GM19043 (cell line): ENCODE measurements at regions not wholly inside any gene's neighbourhood (a gene's known extent, or its start where the extent isn't known, plus 50 kb on each side); places are given as distances from the start of the nearest gene placed in this dataset.
"Not testable (repeated sequence)": the region's sequence is repeated elsewhere in the genome, so short reads cannot be mapped to it uniquely, and the experiment has no call there.

Experiments
- ATAC-seq: cut with Tn5 transposase; IDR thresholded peaks from one replicate; pipeline ENCODE4 v1.9.1; 2021; ENCODE audit warnings: low read depth; ENCODE audit not compliant: unreplicated experiment

DNA sequence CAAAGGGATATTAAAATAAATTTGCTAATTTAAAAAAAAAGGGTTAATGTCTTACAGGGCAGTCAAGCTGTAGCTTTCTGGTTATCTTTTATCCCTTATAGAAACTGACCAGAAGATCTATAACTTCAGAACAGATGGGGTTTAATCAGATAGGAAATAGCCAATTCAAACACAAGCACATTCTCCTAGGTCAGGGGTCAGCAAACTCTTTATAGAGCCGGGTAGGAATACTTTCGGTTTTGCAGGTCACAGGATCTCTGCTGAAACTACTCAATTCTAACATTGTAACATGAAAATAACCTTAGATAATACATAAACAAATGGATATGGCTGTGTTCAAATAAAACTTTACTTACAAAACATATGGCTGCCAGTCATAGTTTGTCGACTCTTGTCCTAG lies 479.8 kb downstream of the ADRA2A start:
- ATAC-seq: no peak

DNA sequence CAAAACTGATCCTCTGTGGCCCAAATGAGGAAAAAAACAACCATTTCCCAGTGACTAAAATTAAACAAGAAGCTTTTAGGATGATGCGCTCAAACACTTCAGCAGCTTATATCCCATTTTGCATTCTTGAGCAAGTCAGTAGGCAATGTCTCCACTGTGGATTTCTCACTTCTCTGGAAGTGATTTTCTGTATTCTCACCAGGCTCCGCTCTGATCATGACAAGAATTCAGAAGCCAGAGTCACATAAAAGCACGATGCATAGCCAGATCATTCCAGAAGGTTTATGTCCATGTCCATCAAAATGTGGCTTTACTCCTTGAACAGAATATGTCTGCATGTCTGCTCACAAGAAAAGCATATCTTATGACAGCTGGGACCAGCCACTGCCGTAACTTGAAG lies 481.4 kb downstream of the ADRA2A start:
- ATAC-seq: no peak

GRCh38 chr10:111560027-111560426 lies 483.2 kb downstream of the ADRA2A start:
- ATAC-seq: no peak

DNA sequence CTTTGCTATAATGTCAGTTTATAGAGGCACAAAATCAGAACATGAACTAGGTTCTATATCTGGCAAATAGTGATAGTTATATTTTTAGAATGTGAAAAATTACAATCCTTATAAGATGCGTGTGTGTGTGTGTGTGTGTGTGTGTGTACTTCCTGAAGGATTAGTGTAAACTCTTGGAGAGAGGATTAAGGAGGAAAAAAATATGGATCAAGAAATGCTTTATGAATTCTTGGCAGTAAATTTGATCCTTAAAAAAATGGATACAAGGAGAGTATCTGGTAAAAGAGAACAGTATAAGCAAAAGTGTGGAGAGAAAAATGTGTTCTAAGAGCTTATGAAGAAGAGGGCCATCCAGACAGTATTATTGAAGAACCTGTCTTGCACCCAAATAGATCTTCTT lies 484.3 kb downstream of the ADRA2A start:
- ATAC-seq: no peak

- ATAC-seq: no peak
Measured at GRCh38 chr10:111565542-111565941, 488.7 kb downstream of the ADRA2A start.

DNA sequence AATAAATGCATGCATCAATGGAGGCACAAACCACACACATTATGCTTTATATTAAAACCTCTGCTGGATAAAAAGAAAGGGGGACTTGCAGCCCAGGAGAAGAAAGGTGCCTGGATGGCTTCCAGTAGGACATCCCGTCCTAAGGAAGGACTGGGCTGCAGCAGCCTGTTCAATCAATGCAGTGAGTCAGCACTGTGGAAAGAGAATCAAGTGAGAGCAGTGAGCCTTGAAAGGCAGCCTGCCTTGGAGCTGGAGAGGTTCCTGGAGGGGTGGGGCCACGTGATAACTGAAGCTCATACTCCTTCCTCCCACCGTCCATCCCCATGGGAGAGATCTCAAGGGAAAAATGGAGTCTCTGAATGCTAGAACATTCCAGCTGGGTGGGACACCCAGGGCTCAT lies 501.2 kb downstream of the ADRA2A start:
- no peak for ATAC-seq

DNA sequence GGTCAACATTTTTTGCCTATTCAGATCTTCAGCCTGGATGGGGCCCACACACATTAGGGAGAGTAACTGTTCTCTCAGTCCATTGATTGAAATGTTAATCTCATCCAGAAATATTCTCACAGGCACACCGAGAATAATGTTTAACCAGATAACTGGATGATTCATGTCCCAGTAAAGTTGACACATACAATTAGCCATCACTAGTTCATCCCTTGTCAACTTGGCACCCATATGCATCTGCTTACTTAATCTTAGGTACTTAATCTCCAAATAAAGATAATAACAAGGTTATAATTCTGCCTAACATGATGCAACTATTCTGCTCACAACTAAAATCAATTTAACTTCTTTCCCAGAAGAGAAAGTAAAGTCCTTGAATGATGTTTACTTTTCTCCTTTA lies 502.6 kb downstream of the ADRA2A start:
- ATAC-seq: no peak

- no peak for ATAC-seq
Measured at GRCh38 chr10:111590703-111591102, 513.9 kb downstream of the ADRA2A start.

DNA sequence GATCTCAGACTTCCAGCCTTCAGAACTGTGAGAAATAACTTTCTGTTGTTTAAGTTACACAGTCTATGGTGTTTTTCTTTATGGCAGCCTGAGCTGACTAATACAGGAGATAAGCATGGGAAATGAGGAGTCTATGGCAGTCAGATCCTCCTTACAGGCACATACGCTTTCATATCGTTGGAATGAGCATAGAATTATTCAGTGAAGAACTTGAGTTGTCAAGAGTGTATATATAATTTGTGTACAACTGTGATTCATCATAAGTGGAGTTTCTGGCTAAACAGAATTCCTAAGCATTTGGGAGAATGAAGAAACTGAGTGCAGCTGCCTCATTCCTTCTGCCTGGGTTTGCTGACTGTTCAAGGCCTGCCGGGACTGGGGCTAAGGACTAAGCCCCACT lies 516.7 kb downstream of the ADRA2A start:
- ATAC-seq: no peak

DNA sequence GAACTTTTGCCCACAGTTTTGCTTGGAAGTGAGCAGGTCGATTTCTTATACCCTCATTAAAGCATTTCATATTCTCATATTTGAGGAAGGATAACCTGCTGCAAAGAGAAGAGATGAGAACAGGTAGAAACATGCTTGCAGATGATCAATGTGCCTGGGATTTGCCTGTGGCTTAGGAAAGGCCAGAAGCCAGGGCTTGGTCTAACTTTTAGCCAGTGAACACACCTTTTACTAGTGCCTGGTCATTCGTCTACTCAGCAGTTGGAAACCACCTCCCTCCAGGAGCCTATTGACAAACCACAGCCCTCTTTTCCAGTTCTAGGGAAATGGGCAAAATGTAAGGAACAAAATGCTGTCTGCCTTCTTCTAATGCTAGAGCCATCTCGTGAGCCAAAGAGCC lies 518.3 kb downstream of the ADRA2A start:
- ATAC-seq: no peak

DNA sequence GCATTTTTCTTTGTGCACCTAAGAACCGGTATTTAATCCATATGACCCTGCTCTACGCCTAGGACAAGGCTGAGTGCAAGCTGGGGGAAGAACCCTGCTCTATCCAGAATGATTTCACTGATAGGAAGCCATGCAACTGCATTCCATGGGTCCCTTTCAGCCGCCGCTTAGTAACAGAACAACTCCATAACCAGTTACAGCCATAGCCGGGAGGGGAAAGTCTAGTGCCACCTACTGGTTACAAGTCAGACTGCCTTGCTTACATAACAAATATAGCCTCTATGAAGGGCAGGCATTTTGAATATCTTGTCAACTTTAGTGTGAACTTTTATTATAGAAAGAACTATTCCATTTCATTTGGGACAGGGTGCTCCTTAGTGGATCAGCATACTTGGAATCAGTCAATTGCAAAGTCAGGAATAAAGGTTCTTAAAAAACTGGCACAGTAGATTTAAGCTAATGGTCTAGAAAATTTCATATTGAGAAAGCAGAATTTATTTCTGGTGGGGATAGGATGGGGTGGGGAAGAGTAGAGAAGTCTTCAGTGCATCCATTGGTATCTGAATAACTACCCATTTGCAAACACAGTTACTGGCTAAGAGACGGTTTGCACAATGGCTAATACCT lies 521.7 kb downstream of the ADRA2A start:
- peak; percentile 98 for ATAC-seq

DNA sequence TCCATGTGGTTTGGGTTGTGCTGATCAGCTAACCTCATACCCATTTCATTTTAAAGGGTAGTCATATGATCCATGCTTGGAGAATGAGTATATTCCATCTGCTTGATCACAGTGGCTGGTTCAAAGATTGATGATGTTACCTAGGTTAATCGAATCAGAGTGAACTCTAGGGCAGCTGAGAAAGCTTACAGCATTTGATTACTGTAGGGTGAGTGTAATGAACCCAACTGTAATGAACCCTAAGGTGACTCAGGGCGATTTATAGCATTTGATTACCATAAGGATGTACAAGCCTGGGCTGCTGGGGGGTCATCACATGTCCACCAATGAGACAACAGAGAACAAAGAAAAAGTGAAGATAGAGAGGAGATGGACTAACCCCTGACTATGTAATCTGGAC lies 523.1 kb downstream of the ADRA2A start:
- ATAC-seq: no peak

DNA sequence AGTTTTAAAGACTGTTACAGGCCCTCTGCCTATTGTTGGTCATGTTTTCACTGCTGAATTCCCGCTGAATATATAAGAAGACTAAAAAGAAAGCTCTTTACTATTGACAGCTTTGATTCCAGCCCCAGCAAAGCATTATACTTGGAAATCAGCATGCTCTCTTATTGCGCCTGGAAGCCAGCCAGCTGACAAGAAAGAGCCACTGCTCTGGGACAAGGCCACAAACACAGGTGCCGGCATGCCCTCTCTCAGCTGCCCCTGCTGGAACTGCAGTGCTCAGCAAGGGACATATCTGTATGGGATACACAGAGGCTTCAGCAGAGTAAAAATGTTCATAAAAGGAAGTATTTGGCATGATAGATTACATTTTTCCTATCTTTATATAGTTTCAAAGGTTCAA lies 523.9 kb downstream of the ADRA2A start:
- ATAC-seq: no peak

DNA sequence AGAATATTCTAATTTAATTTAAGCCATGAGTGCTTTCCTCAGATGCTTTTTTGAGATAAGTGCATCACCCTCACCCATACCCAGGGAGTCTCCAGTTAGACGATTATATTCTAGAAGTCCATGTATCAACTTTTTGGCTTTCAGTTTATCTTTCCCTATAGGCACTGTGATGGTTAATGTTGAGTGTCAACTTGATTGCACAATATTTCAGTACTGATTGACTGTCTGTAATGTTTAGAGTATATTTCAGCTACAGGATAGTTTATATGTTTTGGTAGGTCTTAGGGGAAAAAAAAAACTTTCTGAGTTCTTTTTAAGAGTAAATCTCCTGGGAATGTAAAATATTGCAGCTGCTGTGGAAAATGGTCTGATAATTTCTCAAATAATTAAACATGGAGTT lies 535.4 kb downstream of the ADRA2A start:
- ATAC-seq: no peak

DNA sequence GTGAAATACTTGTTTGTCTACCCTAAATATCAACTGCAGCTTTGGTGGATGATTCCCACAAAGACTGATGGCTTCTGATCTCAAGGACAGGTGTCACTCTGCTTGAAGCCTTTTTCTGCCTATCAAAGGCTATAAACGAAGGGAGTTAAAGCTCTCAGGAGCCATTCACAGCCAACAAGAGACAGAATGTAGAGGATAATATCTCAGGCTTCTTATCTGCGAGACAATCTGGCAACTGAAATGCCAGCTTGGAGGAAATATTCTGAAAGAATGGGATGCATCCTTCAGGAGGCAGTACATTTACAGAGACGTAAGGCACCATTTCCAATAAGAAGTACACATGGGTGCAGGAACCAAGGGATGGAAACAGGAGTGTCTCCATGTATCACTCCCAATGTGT lies 549.4 kb downstream of the GPAM start:
- ATAC-seq: no peak

DNA sequence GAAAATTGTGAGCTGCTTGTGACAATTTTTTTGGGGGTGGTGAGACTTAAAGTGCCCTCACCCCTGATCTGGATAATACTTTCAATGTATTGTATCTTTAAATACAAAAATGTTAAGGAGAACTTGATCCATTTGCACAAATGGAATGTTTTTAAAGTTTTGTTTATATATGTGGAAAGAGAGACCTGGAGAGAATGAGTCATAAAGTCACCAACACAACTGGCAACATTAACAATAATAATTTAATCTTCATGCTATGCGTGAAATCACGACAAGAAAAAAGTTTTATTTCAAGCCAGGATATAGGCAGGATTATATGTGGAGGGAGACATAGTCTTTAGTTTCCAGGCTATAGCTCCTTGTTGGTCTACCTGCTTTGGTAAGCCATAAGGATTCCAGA lies 537.5 kb downstream of the GPAM start:
- no peak for ATAC-seq

GRCh38 chr10:111648046-111648445 lies 535.5 kb downstream of the GPAM start:
- ATAC-seq: no peak

- not testable (repeated sequence) for ATAC-seq
Measured at GRCh38 chr10:111649080-111649479, 534.5 kb downstream of the GPAM start.

- no peak for ATAC-seq
Measured at GRCh38 chr10:111650088-111650487, 533.5 kb downstream of the GPAM start.

GRCh38 chr10:111656066-111656465 lies 527.5 kb downstream of the GPAM start:
- ATAC-seq: no peak

GRCh38 chr10:111677759-111678158 lies 505.8 kb downstream of the GPAM start:
- ATAC-seq: no peak

GRCh38 chr10:111686796-111687195 lies 496.8 kb downstream of the GPAM start:
- no peak for ATAC-seq

GRCh38 chr10:111698711-111699110 lies 484.9 kb downstream of the GPAM start:
- no peak for ATAC-seq
